Neural cell (in vitro differentiated cells): ENCODE measurements at regions not wholly inside any gene's neighbourhood (a gene's known extent, or its start where the extent isn't known, plus 50 kb on each side); places are given as distances from the start of the nearest gene placed in this dataset.
"Not testable (repeated sequence)": the region's sequence is repeated elsewhere in the genome, so short reads cannot be mapped to it uniquely, and the experiment has no call there.

Experiments
- H2AFZ ChIP-seq: fragments of 200-600, 300-800 bp; sonication (generic), shearing (Covaris generic); 2 replicates; pipeline ENCODE4 v1.6.0; 2014; ENCODE audit warnings: low read depth, mild to moderate bottlenecking, antibody characterized with exemption, low read length, moderate library complexity
- H3F3A ChIP-seq: fragments of 200-600 bp; shearing (Covaris generic); 2 replicates; pipeline ENCODE4 v1.6.1; 2016; ENCODE audit warnings: mild to moderate bottlenecking, moderate library complexity, mixed read lengths, antibody characterized with exemption, low read length; ENCODE audit not compliant: insufficient read depth, poor library complexity, severe bottlenecking
- H3K27ac ChIP-seq: fragments of 200-600, 300-800 bp; sonication (generic), shearing (Covaris generic); 2 replicates; pipeline ENCODE4 v1.5.1; 2014; ENCODE audit warnings: mild to moderate bottlenecking, low read length, moderate library complexity
- H3K27me3 ChIP-seq: fragments of 300-800, 200-600 bp; sonication (generic), shearing (Covaris generic); 2 replicates; pipeline ENCODE4 v1.6.0; 2014; ENCODE audit warnings: mild to moderate bottlenecking, low read depth, low read length, moderate library complexity; ENCODE audit not compliant: insufficient read depth
- H3K36me3 ChIP-seq: fragments of 300-800, 200-600 bp; sonication (generic), shearing (Covaris generic); 2 replicates; pipeline ENCODE4 v1.5.1; 2014; ENCODE audit warnings: mild to moderate bottlenecking, antibody characterized with exemption, low read length, moderate library complexity; ENCODE audit not compliant: insufficient read depth
- H3K4me2 ChIP-seq: fragments of 300-800, 200-600 bp; sonication (generic), shearing (Covaris generic); 2 replicates; pipeline ENCODE4 v1.6.0; 2014; ENCODE audit warnings: mild to moderate bottlenecking, low read length
- H3K4me3 ChIP-seq: fragments of 300-800, 200-600 bp; sonication (generic), shearing (Covaris generic); 2 replicates; pipeline ENCODE4 v1.5.1; 2014; ENCODE audit warnings: mild to moderate bottlenecking, low read length, moderate library complexity
- H3K79me2 ChIP-seq: fragments of 200-600 bp; shearing (Covaris generic); replicated peaks from 2 replicates; pipeline ENCODE4 v1.6.0; 2014; ENCODE audit warnings: mild to moderate bottlenecking, low read length, moderate library complexity; ENCODE audit not compliant: insufficient read depth
- H3K9ac ChIP-seq: fragments of 300-800, 200-600 bp; sonication (generic), shearing (Covaris generic); 2 replicates; pipeline ENCODE4 v1.6.1; 2016; ENCODE audit warnings: mild to moderate bottlenecking, low read length, mixed read lengths
- H3K9me2 ChIP-seq: fragments of 200-600 bp; shearing (Covaris generic); 2 replicates; pipeline ENCODE4 v1.6.1; 2016; ENCODE audit warnings: mild to moderate bottlenecking, low read length, mixed read lengths; ENCODE audit not compliant: insufficient read depth
- H3K9me3 ChIP-seq: fragments of 200-600, 300-800 bp; sonication (generic), shearing (Covaris generic); 2 replicates; pipeline ENCODE4 v1.6.1; 2016; ENCODE audit warnings: mild to moderate bottlenecking, mixed run types, low read length, moderate library complexity, mixed read lengths
- H4K20me1 ChIP-seq: fragments of 200-600 bp; shearing (Covaris generic); 2 replicates; pipeline ENCODE4 v1.6.1; 2016; ENCODE audit warnings: mild to moderate bottlenecking, mixed run types; ENCODE audit not compliant: insufficient read depth
- CTCF ChIP-seq: fragments of 450-650 bp; IDR thresholded peaks from 2 replicates; pipeline ENCODE4 v1.5.1; 2014; ENCODE audit warnings: antibody characterized with exemption, mild to moderate bottlenecking, moderate library complexity; ENCODE audit not compliant: poor library complexity, severe bottlenecking
- EP300 ChIP-seq: fragments of 450-650 bp; conservative IDR thresholded peaks from 2 replicates; pipeline ENCODE4 v1.6.1; 2014; ENCODE audit warnings: antibody characterized with exemption, mild to moderate bottlenecking, moderate library complexity; ENCODE audit not compliant: poor library complexity, severe bottlenecking
- EZH2 ChIP-seq: fragments of 200-600, 300-800 bp; shearing (Covaris generic), sonication (generic); IDR thresholded peaks from 2 replicates; pipeline ENCODE4 v1.6.1; 2014; ENCODE audit warnings: antibody characterized with exemption, low read length, borderline replicate concordance, mild to moderate bottlenecking; ENCODE audit not compliant: insufficient read depth, poor library complexity, severe bottlenecking
- MXI1 ChIP-seq: fragments of 450-650 bp; conservative IDR thresholded peaks from 2 replicates; pipeline ENCODE4 v1.6.1; 2014; ENCODE audit warnings: antibody characterized with exemption, mild to moderate bottlenecking; ENCODE audit not compliant: poor library complexity, severe bottlenecking
- POLR2AphosphoS5 ChIP-seq: IDR thresholded peaks from 2 replicates; pipeline ENCODE4 v1.6.1; 2012
- RAD21 ChIP-seq: fragments of 450-650 bp; conservative IDR thresholded peaks from 2 replicates; pipeline ENCODE4 v1.6.1; 2014; ENCODE audit warnings: antibody characterized with exemption, mild to moderate bottlenecking, moderate library complexity
- REST ChIP-seq: IDR thresholded peaks from 2 replicates; pipeline ENCODE4 v1.6.1; 2012; ENCODE audit warnings: borderline replicate concordance
- SMC3 ChIP-seq: fragments of 450-650 bp; conservative IDR thresholded peaks from 2 replicates; pipeline ENCODE4 v1.6.1; 2014; ENCODE audit warnings: antibody characterized with exemption, mild to moderate bottlenecking, moderate library complexity; ENCODE audit not compliant: poor library complexity
- TAF1 ChIP-seq: IDR thresholded peaks from 2 replicates; pipeline ENCODE4 v1.6.1; 2012; ENCODE audit warnings: low read depth

GRCh38 chr4:106529348-106530023 is 160.9 kb upstream of the GIMD1 start:
- H4K20me1 ChIP-seq: no peaks in the 10 kb centered on the region
- no peaks in the 10 kb centered on the region for H3F3A ChIP-seq
- H2AFZ ChIP-seq: no peak overlapping the region
- H3K79me2 ChIP-seq: no peaks in the 10 kb centered on the region
- H3K4me2 ChIP-seq: no peak overlapping the region
- H3K36me3 ChIP-seq: no peaks in the 10 kb centered on the region
- no peak overlapping the region for H3K9ac ChIP-seq
- no peaks in the 10 kb centered on the region for H3K9me3 ChIP-seq
- no peak overlapping the region for H3K4me3 ChIP-seq
- no peaks in the 10 kb centered on the region for H3K27me3 ChIP-seq
- H3K27ac ChIP-seq: no peak overlapping the region
- no peaks in the 10 kb centered on the region for H3K9me2 ChIP-seq
- no peak for TF ChIP-seq EP300
- no peak for TF ChIP-seq EZH2
- no peak for TF ChIP-seq MXI1
- TF ChIP-seq POLR2AphosphoS5: no peak
- no peak for TF ChIP-seq CTCF
- TF ChIP-seq TAF1: no peak
- no peak for TF ChIP-seq REST
- TF ChIP-seq RAD21: no peak
- TF ChIP-seq SMC3: no peak

GRCh38 chr4:106527316-106527715 is 158.7 kb upstream of the GIMD1 start:
- H3K27me3 ChIP-seq: no peaks in the 10 kb centered on the region
- no peaks in the 10 kb centered on the region for H4K20me1 ChIP-seq
- no peaks in the 10 kb centered on the region for H3K36me3 ChIP-seq
- H3K4me2 ChIP-seq: no peak overlapping the region
- no peak overlapping the region for H3K27ac ChIP-seq
- H3K9me2 ChIP-seq: no peaks in the 10 kb centered on the region
- H3F3A ChIP-seq: no peaks in the 10 kb centered on the region
- no peak overlapping the region for H3K9ac ChIP-seq
- no peaks in the 10 kb centered on the region for H3K79me2 ChIP-seq
- no peak for TF ChIP-seq SMC3
- TF ChIP-seq CTCF: no peak
- no peak for TF ChIP-seq REST
- TF ChIP-seq RAD21: no peak
- no peak for TF ChIP-seq POLR2AphosphoS5
- TF ChIP-seq EP300: no peak
- no peak for TF ChIP-seq EZH2
- no peak for TF ChIP-seq TAF1
- TF ChIP-seq MXI1: no peak
- H3K4me3 ChIP-seq: no peak overlapping the region
- H2AFZ ChIP-seq: no peak overlapping the region
- H3K9me3 ChIP-seq: no peaks in the 10 kb centered on the region

- not testable (repeated sequence) for H2AFZ ChIP-seq, H3K27me3 ChIP-seq, H3K9ac ChIP-seq, H3K4me2 ChIP-seq, H3K4me3 ChIP-seq, H3K9me3 ChIP-seq, H3K79me2 ChIP-seq, H3F3A ChIP-seq, H3K36me3 ChIP-seq, H3K9me2 ChIP-seq, H3K27ac ChIP-seq, H4K20me1 ChIP-seq
These were observed 156.8 kb upstream of the GIMD1 start for GRCh38 chr4:106525425-106525824.
